GM12864 (cell line): ENCODE measurements at regions not wholly inside any gene's neighbourhood (a gene's known extent, or its start where the extent isn't known, plus 50 kb on each side); places are given as distances from the start of the nearest gene placed in this dataset.

Experiments
- DNase-seq: peaks from one replicate; pipeline ENCODE4 v3.0.0-alpha.2; 2011; ENCODE audit warnings: low read depth
- H3K4me3 ChIP-seq: 2 replicates; pipeline ENCODE4 v1.5.1; 2011; ENCODE audit warnings: mild to moderate bottlenecking, low read depth, low read length, control low read depth
- CTCF ChIP-seq: IDR thresholded peaks from 2 replicates; pipeline ENCODE4 v1.5.1; 2011; ENCODE audit warnings: low read depth, mild to moderate bottlenecking, moderate library complexity, low read length, control low read depth, inconsistent platforms; ENCODE audit errors: missing control alignments

GRCh38 chr9:23160491-23160890 is 665.5 kb downstream of the ELAVL2 start:
- TF ChIP-seq CTCF: no peak
- H3K4me3 ChIP-seq: no peak overlapping the region
- DNase-seq: no peak

GRCh38 chr9:23160952-23161469 is 665.0 kb downstream of the ELAVL2 start:
- no peak for TF ChIP-seq CTCF
- DNase-seq: no peak
- H3K4me3 ChIP-seq: no peak overlapping the region

- DNase-seq: no peak
- TF ChIP-seq CTCF: no peak
- no peak overlapping the region for H3K4me3 ChIP-seq
Measured at GRCh38 chr9:23162789-23163188, 663.3 kb downstream of the ELAVL2 start.

- no peak for DNase-seq
- H3K4me3 ChIP-seq: no peak overlapping the region
- TF ChIP-seq CTCF: no peak
Measured at GRCh38 chr9:23171479-23171878, 654.6 kb downstream of the ELAVL2 start.

GRCh38 chr9:23172206-23172605 is 653.8 kb downstream of the ELAVL2 start:
- no peak for TF ChIP-seq CTCF
- no peak overlapping the region for H3K4me3 ChIP-seq

GRCh38 chr9:23172979-23173637 is 652.9 kb downstream of the ELAVL2 start:
- TF ChIP-seq CTCF: no peak
- DNase-seq: no peak
- no peak overlapping the region for H3K4me3 ChIP-seq

More at GRCh38 chr9:23172206-23172605, 653.8 kb downstream of the ELAVL2 start:
- no peak for DNase-seq

- no peak for DNase-seq
- no peak for TF ChIP-seq CTCF
- no peak overlapping the region for H3K4me3 ChIP-seq
Measured at GRCh38 chr9:23194281-23194680, 631.8 kb downstream of the ELAVL2 start.
